RWPE2 (cell line): ENCODE measurements at regions not wholly inside any gene's neighbourhood (a gene's known extent, or its start where the extent isn't known, plus 50 kb on each side); places are given as distances from the start of the nearest gene placed in this dataset.

Experiments used
- ATAC-seq: fragments of 200-7000 bp; cut with Tn5 transposase; 3 replicates; pipeline ENCODE4 v1.9.1; 2021; ENCODE audit warnings: low read depth
- DNase-seq: peaks from one replicate; pipeline ENCODE4 v3.0.0-alpha.2; 2020; ENCODE audit warnings: low spot score
- H3K27ac ChIP-seq: fragments of 450-650 bp; 2 replicates; pipeline ENCODE4 v1.5.1; 2017; ENCODE audit warnings: mild to moderate bottlenecking; ENCODE audit not compliant: poor library complexity, severe bottlenecking
- H3K27me3 ChIP-seq: fragments of 250-450 bp; sonication (Bioruptor Pico); 2 replicates; pipeline ENCODE4 v1.5.1; 2021; ENCODE audit warnings: mild to moderate bottlenecking, moderate library complexity; ENCODE audit not compliant: insufficient read depth, poor library complexity, severe bottlenecking
- H3K36me3 ChIP-seq: fragments of 250-450 bp; sonication (Bioruptor Pico); 2 replicates; pipeline ENCODE4 v1.5.1; 2020; ENCODE audit warnings: low read depth, mild to moderate bottlenecking, moderate library complexity
- H3K4me1 ChIP-seq: fragments of 250-450 bp; sonication (Bioruptor Pico); 2 replicates; pipeline ENCODE4 v1.5.1; 2021; ENCODE audit warnings: mild to moderate bottlenecking, moderate library complexity; ENCODE audit not compliant: insufficient read depth, poor library complexity, severe bottlenecking
- H3K4me3 ChIP-seq: fragments of 250-450 bp; sonication (Bioruptor Pico); 2 replicates; pipeline ENCODE4 v1.5.1; 2021; ENCODE audit warnings: mild to moderate bottlenecking, moderate library complexity; ENCODE audit not compliant: severe bottlenecking
- H3K9me3 ChIP-seq: fragments of 250-450 bp; sonication (Bioruptor Pico); 2 replicates; pipeline ENCODE4 v1.5.1; 2021; ENCODE audit warnings: mild to moderate bottlenecking, moderate library complexity; ENCODE audit not compliant: severe bottlenecking
- TF ChIP-seq, protein P1 (sequence below): fragments of 450-650 bp; IDR thresholded peaks from one replicate; pipeline ENCODE4 v1.5.1; 2017; ENCODE audit warnings: mild to moderate bottlenecking, moderate library complexity; ENCODE audit not compliant: poor library complexity, severe bottlenecking

DNA sequence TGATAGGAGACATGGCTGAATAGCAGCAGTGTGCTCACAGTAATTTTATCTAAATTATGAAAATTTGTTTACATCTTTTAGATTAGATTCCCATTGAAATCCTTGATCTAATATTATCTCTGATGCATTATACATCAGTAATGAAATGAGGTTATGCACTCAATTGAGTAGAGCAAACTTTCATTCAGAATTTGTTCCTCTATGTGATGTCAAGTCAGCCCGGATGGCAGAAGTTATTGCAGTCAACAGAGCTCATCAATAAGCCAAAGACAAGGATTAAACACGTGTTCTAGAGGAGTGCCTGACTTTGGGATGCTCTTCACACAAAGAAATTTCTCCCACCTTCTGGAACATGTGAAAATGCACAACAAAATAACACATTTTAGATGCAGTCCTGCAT lies 688.8 kb downstream of the TMEM121 start:
- TF ChIP-seq, protein P1, sequence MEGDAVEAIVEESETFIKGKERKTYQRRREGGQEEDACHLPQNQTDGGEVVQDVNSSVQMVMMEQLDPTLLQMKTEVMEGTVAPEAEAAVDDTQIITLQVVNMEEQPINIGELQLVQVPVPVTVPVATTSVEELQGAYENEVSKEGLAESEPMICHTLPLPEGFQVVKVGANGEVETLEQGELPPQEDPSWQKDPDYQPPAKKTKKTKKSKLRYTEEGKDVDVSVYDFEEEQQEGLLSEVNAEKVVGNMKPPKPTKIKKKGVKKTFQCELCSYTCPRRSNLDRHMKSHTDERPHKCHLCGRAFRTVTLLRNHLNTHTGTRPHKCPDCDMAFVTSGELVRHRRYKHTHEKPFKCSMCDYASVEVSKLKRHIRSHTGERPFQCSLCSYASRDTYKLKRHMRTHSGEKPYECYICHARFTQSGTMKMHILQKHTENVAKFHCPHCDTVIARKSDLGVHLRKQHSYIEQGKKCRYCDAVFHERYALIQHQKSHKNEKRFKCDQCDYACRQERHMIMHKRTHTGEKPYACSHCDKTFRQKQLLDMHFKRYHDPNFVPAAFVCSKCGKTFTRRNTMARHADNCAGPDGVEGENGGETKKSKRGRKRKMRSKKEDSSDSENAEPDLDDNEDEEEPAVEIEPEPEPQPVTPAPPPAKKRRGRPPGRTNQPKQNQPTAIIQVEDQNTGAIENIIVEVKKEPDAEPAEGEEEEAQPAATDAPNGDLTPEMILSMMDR = no peak
- Histone ChIP-seq H3K4me3 (no peak overlapping the region), H3K27ac (no peak overlapping the region), H3K36me3 (no peaks in the 10 kb centered on the region), H3K27me3 (peaks cover 22% of the 10 kb centered on the region), H3K4me1 (no peaks in the 10 kb centered on the region), H3K9me3 (no peaks in the 10 kb centered on the region)
- DNase-seq (no peak), ATAC-seq (no peak)

DNA sequence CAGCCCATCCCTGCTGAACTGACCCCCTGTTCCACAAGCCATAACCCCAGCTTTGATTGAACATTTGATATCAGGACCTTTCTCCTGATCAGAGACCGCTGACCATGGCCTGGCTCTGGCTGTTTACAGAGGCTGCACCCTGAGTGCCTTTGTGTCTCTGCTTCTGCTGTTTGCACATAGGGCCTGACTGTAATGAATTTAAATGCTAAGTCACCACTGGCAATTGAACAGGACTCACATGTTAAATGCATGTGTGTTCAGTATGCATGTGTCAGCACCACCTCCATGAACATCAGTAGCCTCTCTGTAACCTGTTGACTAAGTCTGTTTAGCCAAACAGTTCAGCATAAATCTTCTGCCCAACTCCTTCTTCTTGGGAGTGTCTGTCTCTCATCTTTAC lies 690.3 kb downstream of the TMEM121 start:
- ATAC-seq = no peak
- Histone ChIP-seq H3K36me3 (no peaks in the 10 kb centered on the region), H3K4me3 (no peak overlapping the region), H3K9me3 (no peaks in the 10 kb centered on the region), H3K27ac (no peak overlapping the region), H3K4me1 (no peaks in the 10 kb centered on the region), H3K27me3 (peaks cover 26% of the 10 kb centered on the region)
- TF ChIP-seq, protein P1 = no peak
- no peak for DNase-seq

DNA sequence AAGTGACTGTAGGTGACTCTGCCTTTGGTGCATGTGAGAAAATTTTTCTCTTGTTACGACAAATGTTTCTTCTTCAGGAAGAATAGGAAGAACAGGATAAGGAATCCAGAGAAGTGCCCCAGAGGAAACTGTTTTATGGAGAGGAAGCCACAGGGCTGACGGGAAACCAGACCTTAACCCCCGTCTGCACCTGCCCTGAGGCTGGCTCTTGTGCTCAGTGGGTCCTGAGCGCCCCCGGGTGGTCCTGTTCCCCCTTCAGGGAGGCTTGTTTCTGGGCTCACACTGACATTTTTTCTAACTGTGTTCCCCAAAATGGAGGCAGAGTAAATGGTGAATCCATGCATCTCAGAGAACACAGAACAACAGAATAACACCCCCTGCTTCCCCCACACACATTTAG lies 691.8 kb downstream of the TMEM121 start:
- H3K4me1 ChIP-seq = no peaks in the 10 kb centered on the region
- no peaks in the 10 kb centered on the region for H3K9me3 ChIP-seq
- TF ChIP-seq, protein P1 = no peak
- no peaks in the 10 kb centered on the region for H3K36me3 ChIP-seq
- ATAC-seq (no peak), DNase-seq (no peak)
- H3K27me3 ChIP-seq = peaks cover 15% of the 10 kb centered on the region
- no peak overlapping the region for H3K27ac ChIP-seq
- no peak overlapping the region for H3K4me3 ChIP-seq

DNA sequence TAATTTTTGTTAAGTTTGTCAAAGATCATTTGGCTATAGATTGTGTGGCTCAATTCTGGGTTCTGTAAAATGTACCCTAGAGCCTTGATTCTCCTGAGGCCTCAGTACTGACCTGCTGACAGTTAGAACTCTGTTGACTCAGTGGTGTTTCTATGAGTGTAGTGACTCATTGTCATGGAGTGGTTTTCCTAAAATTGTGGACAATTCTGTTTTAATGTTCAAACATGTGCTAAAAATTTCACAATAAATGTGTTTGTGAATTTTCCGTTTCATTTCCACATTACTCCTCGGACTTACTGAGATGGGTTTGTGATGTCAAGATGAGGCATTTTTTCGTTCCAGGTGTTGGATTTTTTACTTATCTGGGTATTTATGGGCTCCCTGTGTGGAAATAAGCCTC lies 695.9 kb downstream of the TMEM121 start:
- Histone ChIP-seq H3K4me3 (no peak overlapping the region), H3K27me3 (peaks cover 13% of the 10 kb centered on the region), H3K4me1 (no peaks in the 10 kb centered on the region), H3K27ac (no peak overlapping the region), H3K9me3 (no peaks in the 10 kb centered on the region), H3K36me3 (no peaks in the 10 kb centered on the region)
- TF ChIP-seq, protein P1 = no peak
- no peak for ATAC-seq
- DNase-seq = no peak

DNA sequence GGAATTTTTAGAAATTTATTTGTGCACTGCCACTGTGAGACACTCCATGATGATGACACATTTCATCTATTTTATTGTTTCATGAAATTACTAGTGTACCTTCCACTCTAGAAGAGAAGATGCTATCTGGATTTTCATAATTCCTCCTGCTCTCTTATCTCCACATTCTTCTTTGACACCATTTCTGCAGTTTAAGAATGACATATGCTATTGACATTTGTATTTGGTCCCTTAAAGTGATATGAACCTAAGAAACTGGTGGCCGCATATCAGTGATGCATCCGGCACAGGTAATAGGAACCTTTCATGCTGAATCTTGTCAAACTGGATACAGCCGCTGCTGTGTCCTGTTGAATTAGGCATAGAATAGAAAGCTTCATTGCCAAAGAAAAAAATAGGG lies 696.3 kb downstream of the TMEM121 start:
- Histone ChIP-seq H3K9me3 (no peaks in the 10 kb centered on the region), H3K27me3 (peaks cover 13% of the 10 kb centered on the region), H3K4me3 (no peak overlapping the region), H3K4me1 (no peaks in the 10 kb centered on the region), H3K27ac (no peak overlapping the region), H3K36me3 (no peaks in the 10 kb centered on the region)
- TF ChIP-seq, protein P1 = no peak
- ATAC-seq = no peak
- DNase-seq = no peak
